ENCODE measurements at regions not wholly inside any gene's neighbourhood (a gene's known extent, or its start where the extent isn't known, plus 50 kb on each side); places are given as distances from the start of the nearest gene placed in this dataset.

- peaks cover 3 to 18% of the 10 kb centered on the region in 2 donors for H3K9me3 Mint-ChIP-seq
Observed at GRCh38 chr3:29057326-29057725, 223.5 kb upstream of the RBMS3 start.

GRCh38 chr3:29064085-29064484 is 216.8 kb upstream of the RBMS3 start:
- ATAC-seq (replicated peaks) (no peak), DNase-seq (no peak)
- no peak overlapping the region for H3K27ac Mint-ChIP-seq
- no peak overlapping the region for H3K4me3 Mint-ChIP-seq
- peaks cover 0 to 3% of the 10 kb centered on the region in 2 donors for H3K9me3 Mint-ChIP-seq
- no peaks in the 10 kb centered on the region for H3K4me1 Mint-ChIP-seq (ENCODE audit: low read depth in 2 of 2)
- H3K27me3 Mint-ChIP-seq = no peaks in the 10 kb centered on the region
- H3K36me3 Mint-ChIP-seq (ENCODE audit: insufficient read depth) = no peaks in the 10 kb centered on the region

More at GRCh38 chr3:29057326-29057725, 223.5 kb upstream of the RBMS3 start:
- ATAC-seq (replicated peaks) (no peak), DNase-seq (no peak)
- H3K36me3 Mint-ChIP-seq (ENCODE audit: insufficient read depth) = no peaks in the 10 kb centered on the region
- H3K27me3 Mint-ChIP-seq = no peaks in the 10 kb centered on the region
- no peak overlapping the region for H3K27ac Mint-ChIP-seq
- H3K4me1 Mint-ChIP-seq (ENCODE audit: low read depth in 2 of 2) = no peaks in the 10 kb centered on the region
- H3K4me3 Mint-ChIP-seq = no peak overlapping the region

DNA sequence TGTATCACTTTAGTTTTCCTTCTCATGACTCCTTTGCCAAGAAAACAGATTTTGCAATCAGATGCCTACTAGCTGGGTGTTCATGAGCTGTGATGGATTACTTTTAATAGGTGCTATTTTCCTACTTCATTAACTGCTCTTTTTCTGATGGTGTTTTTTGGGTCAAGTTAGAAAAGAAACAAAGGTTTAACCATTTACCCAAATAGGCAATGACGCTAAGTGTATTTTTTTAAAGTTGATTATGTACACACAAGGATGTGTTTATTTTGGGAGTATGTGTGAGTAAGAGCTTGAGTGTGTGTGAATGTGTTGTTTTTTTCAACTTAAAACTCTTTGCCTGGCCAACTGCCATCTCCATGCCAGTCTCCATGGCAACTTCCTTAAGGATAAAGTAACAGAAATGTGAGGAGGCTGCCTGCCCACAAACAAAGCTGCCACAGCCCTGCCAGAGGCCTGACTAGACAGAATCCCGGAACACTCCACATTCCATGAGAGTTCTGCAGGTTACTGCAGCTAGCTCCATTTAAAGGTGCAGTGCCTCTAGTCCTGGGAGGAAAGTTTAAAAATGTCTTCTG is 215.6 kb upstream of the RBMS3 start:
- no peaks in the 10 kb centered on the region for H3K9me3 Mint-ChIP-seq
- DNase-seq (no peak), ATAC-seq (replicated peaks) (no peak)
- H3K27me3 Mint-ChIP-seq = no peaks in the 10 kb centered on the region
- no peak overlapping the region for H3K4me3 Mint-ChIP-seq
- H3K36me3 Mint-ChIP-seq (ENCODE audit: insufficient read depth) = no peaks in the 10 kb centered on the region
- H3K27ac Mint-ChIP-seq = no peak overlapping the region
- H3K4me1 Mint-ChIP-seq (ENCODE audit: low read depth in 2 of 2) = no peaks in the 10 kb centered on the region

DNA sequence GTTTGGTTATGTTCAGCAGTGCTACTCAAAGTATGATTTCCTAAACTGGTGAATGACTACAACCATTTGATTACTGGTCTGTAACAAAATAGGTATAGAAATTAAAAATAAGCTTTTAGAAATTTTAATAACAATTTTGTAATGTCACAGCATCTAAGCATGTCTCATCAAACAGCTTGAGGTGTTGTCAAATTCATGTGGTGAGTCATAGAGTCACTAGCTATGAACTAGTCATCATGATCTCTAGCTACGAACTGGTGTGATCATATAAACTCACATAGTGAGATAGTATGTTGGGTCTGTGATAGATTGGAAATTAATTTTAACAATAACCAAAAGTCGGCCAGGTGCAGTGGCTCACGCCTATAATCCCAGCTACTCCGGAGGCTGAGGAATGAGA is 213.9 kb upstream of the RBMS3 start:
- DNase-seq (no peak), ATAC-seq (replicated peaks) (no peak)
- Mint-ChIP-seq H3K27me3 (no peaks in the 10 kb centered on the region), H3K4me3 (no peak overlapping the region), H3K36me3 (ENCODE audit: insufficient read depth) (no peaks in the 10 kb centered on the region), H3K4me1 (ENCODE audit: low read depth in 2 of 2) (no peaks in the 10 kb centered on the region), H3K27ac (no peak overlapping the region), H3K9me3 (no peaks in the 10 kb centered on the region)

DNA sequence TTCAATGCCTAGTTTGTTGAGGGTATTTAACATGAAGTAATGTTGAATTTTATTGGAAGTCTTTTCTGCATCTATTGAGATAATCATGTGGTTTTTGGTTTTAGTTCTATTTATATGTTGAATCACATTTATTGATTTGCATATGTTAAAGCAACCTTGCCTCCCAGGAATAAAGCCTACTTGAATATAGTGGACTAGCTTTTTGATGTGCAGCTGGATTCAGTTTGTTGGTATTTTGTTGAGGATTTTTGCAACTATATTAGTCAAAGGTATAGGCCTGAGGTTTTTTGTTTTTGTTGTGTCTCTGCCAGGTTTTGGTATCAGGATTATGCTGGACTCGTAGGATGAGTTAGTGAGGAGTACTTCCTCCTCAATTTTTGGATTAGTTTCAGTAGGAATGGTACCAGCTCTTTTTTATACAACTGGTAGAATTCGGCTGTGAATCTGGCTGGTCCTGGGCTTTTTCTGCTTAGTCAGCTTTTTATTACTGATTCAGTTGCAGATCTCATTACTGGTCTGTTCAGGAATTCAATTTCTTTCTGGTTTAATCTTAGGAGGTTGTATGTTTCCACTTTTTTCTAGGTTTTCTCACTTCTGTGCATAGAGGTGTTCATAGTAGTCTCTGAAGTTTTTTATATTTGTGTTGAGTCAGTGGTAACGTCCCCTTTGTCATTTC is 209.8 kb upstream of the RBMS3 start:
- Mint-ChIP-seq H3K36me3 (ENCODE audit: insufficient read depth) (no peaks in the 10 kb centered on the region), H3K4me1 (ENCODE audit: low read depth in 2 of 2) (no peaks in the 10 kb centered on the region), H3K27me3 (no peaks in the 10 kb centered on the region), H3K27ac (no peak overlapping the region), H3K9me3 (peaks cover 2 to 6% of the 10 kb centered on the region in 2 donors), H3K4me3 (no peak overlapping the region)
- ATAC-seq (replicated peaks) (no peak), DNase-seq (no peak)

- H3K27me3 Mint-ChIP-seq = no peaks in the 10 kb centered on the region
- H3K4me1 Mint-ChIP-seq (ENCODE audit: low read depth in 2 of 2) = no peaks in the 10 kb centered on the region
- H3K36me3 Mint-ChIP-seq (ENCODE audit: insufficient read depth) = no peaks in the 10 kb centered on the region
- H3K9me3 Mint-ChIP-seq = peaks cover 2 to 6% of the 10 kb centered on the region in 2 donors
- no peak overlapping the region for H3K4me3 Mint-ChIP-seq
- no peak overlapping the region for H3K27ac Mint-ChIP-seq
- ATAC-seq (replicated peaks) (no peak), DNase-seq (no peak)
Observed at GRCh38 chr3:29072611-29073010, 208.3 kb upstream of the RBMS3 start.

GRCh38 chr3:29077356-29077755 is 203.5 kb upstream of the RBMS3 start:
- H3K36me3 Mint-ChIP-seq (ENCODE audit: insufficient read depth) = no peaks in the 10 kb centered on the region
- no peak overlapping the region for H3K27ac Mint-ChIP-seq
- peaks cover 4 to 5% of the 10 kb centered on the region in 2 donors for H3K9me3 Mint-ChIP-seq
- H3K4me1 Mint-ChIP-seq (ENCODE audit: low read depth in 2 of 2) = no peaks in the 10 kb centered on the region
- H3K4me3 Mint-ChIP-seq = no peak overlapping the region
- no peak for ATAC-seq (replicated peaks)
- no peak for DNase-seq
- H3K27me3 Mint-ChIP-seq = no peaks in the 10 kb centered on the region

- ATAC-seq (replicated peaks) (no peak), DNase-seq (no peak)
- H3K27me3 Mint-ChIP-seq = no peaks in the 10 kb centered on the region
- H3K36me3 Mint-ChIP-seq (ENCODE audit: insufficient read depth) = no peaks in the 10 kb centered on the region
- H3K4me3 Mint-ChIP-seq = no peak overlapping the region
- no peak overlapping the region for H3K27ac Mint-ChIP-seq
- peaks cover 0 to 5% of the 10 kb centered on the region in 2 donors for H3K9me3 Mint-ChIP-seq
- no peaks in the 10 kb centered on the region for H3K4me1 Mint-ChIP-seq (ENCODE audit: low read depth in 2 of 2)
Observed at GRCh38 chr3:29079358-29079757, 201.5 kb upstream of the RBMS3 start.

DNA sequence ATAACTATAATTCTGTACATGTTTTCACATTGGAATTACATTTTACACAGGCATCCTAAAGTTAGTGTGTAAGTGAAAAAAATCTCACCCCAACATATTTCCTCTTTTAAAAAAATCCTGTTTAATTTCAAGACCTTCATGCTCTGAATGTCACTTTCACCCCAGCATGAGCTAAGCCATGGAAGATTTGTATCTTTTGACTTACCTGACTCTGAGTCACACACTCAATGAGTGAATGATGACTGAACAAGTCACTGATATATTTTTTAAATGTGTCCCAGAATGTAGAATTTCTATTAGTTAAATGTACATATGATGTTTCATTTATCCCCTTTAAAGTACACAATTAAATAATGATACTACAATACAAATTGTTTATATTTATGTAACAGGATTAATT is 199.9 kb upstream of the RBMS3 start:
- no peak overlapping the region for H3K4me3 Mint-ChIP-seq
- DNase-seq = no peak
- no peak for ATAC-seq (replicated peaks)
- no peaks in the 10 kb centered on the region for H3K27me3 Mint-ChIP-seq
- peaks cover 0 to 10% of the 10 kb centered on the region in 2 donors for H3K9me3 Mint-ChIP-seq
- no peaks in the 10 kb centered on the region for H3K36me3 Mint-ChIP-seq (ENCODE audit: insufficient read depth)
- H3K4me1 Mint-ChIP-seq (ENCODE audit: low read depth in 2 of 2) = no peaks in the 10 kb centered on the region
- H3K27ac Mint-ChIP-seq = no peak overlapping the region

- no peak for ATAC-seq (replicated peaks)
Observed at GRCh38 chr3:29083081-29083480, 197.8 kb upstream of the RBMS3 start.

GRCh38 chr3:29083676-29084075 is 197.2 kb upstream of the RBMS3 start:
- DNase-seq (no peak), ATAC-seq (replicated peaks) (no peak)
- H3K36me3 Mint-ChIP-seq (ENCODE audit: insufficient read depth) = no peaks in the 10 kb centered on the region
- no peaks in the 10 kb centered on the region for H3K4me1 Mint-ChIP-seq (ENCODE audit: low read depth in 2 of 2)
- no peaks in the 10 kb centered on the region for H3K27me3 Mint-ChIP-seq
- H3K4me3 Mint-ChIP-seq = no peak overlapping the region
- peaks cover 0 to 10% of the 10 kb centered on the region in 2 donors for H3K9me3 Mint-ChIP-seq
- no peak overlapping the region for H3K27ac Mint-ChIP-seq

More at GRCh38 chr3:29083081-29083480, 197.8 kb upstream of the RBMS3 start:
- H3K9me3 Mint-ChIP-seq = peaks cover 0 to 10% of the 10 kb centered on the region in 2 donors
- H3K27me3 Mint-ChIP-seq = no peaks in the 10 kb centered on the region
- H3K27ac Mint-ChIP-seq = no peak overlapping the region
- no peak overlapping the region for H3K4me3 Mint-ChIP-seq
- no peaks in the 10 kb centered on the region for H3K4me1 Mint-ChIP-seq (ENCODE audit: low read depth in 2 of 2)
- DNase-seq = no peak
- no peaks in the 10 kb centered on the region for H3K36me3 Mint-ChIP-seq (ENCODE audit: insufficient read depth)

- Mint-ChIP-seq H3K27ac (no peak overlapping the region), H3K4me1 (ENCODE audit: low read depth in 2 of 2) (no peaks in the 10 kb centered on the region), H3K4me3 (no peak overlapping the region), H3K9me3 (peaks cover 0 to 7% of the 10 kb centered on the region in 2 donors), H3K27me3 (no peaks in the 10 kb centered on the region), H3K36me3 (ENCODE audit: insufficient read depth) (no peaks in the 10 kb centered on the region)
- no peak for ATAC-seq (replicated peaks)
- DNase-seq = no peak
Observed at GRCh38 chr3:29088579-29088978, 192.3 kb upstream of the RBMS3 start.

DNA sequence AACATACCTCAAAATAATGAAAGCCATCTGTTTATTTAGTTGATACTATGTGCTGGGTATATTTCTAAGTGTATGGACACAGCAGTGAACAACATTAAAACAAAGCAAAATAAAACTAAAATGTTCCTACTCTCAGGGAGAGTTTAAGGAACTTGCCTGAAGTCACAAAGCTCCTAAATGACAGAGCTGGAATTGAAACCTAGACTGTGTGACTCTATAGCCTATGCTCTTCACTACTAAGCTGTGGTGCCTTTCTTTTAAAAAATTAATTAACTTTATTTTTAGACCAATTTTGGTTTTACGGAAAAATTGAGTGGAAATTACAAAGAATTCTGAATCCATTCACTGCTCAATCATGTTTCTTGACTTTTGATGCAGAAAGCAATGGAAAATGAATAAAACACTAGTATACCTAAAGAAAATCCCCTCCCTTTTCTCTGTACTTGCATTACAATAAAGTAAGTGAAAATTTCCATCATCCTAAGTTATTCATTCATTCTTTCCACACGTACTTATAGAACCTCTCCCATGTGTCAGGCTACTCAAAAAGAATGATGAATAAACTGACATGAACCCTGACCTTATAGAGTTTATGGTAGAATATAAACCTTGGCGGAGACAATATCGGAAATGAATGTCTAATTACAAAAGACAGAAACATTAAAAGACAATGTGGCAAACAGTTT is 189.8 kb upstream of the RBMS3 start:
- H3K27me3 Mint-ChIP-seq = no peaks in the 10 kb centered on the region
- DNase-seq (no peak), ATAC-seq (replicated peaks) (no peak)
- H3K9me3 Mint-ChIP-seq = peaks cover 0 to 1% of the 10 kb centered on the region in 2 donors
- H3K4me1 Mint-ChIP-seq (ENCODE audit: low read depth in 2 of 2) = no peaks in the 10 kb centered on the region
- H3K36me3 Mint-ChIP-seq (ENCODE audit: insufficient read depth) = no peaks in the 10 kb centered on the region
- H3K4me3 Mint-ChIP-seq = no peak overlapping the region
- no peak overlapping the region for H3K27ac Mint-ChIP-seq

GRCh38 chr3:29091599-29092189 is 189.2 kb upstream of the RBMS3 start:
- no peaks in the 10 kb centered on the region for H3K36me3 Mint-ChIP-seq (ENCODE audit: insufficient read depth)
- ATAC-seq (replicated peaks) = no peak
- H3K4me1 Mint-ChIP-seq (ENCODE audit: low read depth in 2 of 2) = no peaks in the 10 kb centered on the region
- H3K4me3 Mint-ChIP-seq = no peak overlapping the region
- no peaks in the 10 kb centered on the region for H3K27me3 Mint-ChIP-seq
- H3K27ac Mint-ChIP-seq = no peak overlapping the region
- DNase-seq = no peak
- H3K9me3 Mint-ChIP-seq = peaks cover 0 to 3% of the 10 kb centered on the region in 2 donors

All from effector memory CD8-positive, alpha-beta T cell (primary cell).